Activated naive CD8-positive, alpha-beta T cell treated with anti-CD3 and anti-CD28 coated beads for 36 hours (primary cell): ENCODE measurements at regions not wholly inside any gene's neighbourhood (a gene's known extent, or its start where the extent isn't known, plus 50 kb on each side); places are given as distances from the start of the nearest gene placed in this dataset.

Experiments
- DNase-seq: peaks from one replicate; pipeline ENCODE4 v3.0.0; 2021
- H3K27ac Mint-ChIP-seq: one replicate; pipeline ENCODE4 v1.8.0; 2022; ENCODE audit warnings: mild to moderate bottlenecking, moderate library complexity, mixed read lengths
- H3K27me3 Mint-ChIP-seq: one replicate; pipeline ENCODE4 v1.8.0; 2022; ENCODE audit warnings: mild to moderate bottlenecking, mixed read lengths
- H3K36me3 Mint-ChIP-seq: one replicate; pipeline ENCODE4 v1.8.0; 2021; ENCODE audit warnings: mild to moderate bottlenecking, mixed read lengths
- H3K4me1 Mint-ChIP-seq: one replicate; pipeline ENCODE4 v1.8.0; 2021; ENCODE audit warnings: mixed read lengths
- H3K4me3 Mint-ChIP-seq: one replicate; pipeline ENCODE4 v1.8.0; 2022; ENCODE audit warnings: mild to moderate bottlenecking, moderate library complexity, mixed read lengths
- H3K9me3 Mint-ChIP-seq: one replicate; pipeline ENCODE4 v1.8.0; 2022; ENCODE audit warnings: mixed read lengths

GRCh38 chr4:60096676-60097075 lies 1103.5 kb upstream of the ADGRL3 start:
- Mint-ChIP-seq H3K36me3 (no peaks in the 10 kb centered on the region), H3K4me1 (no peaks in the 10 kb centered on the region), H3K9me3 (peaks cover 1% of the 10 kb centered on the region), H3K4me3 (no peak overlapping the region), H3K27ac (no peak overlapping the region), H3K27me3 (no peaks in the 10 kb centered on the region)
- no peak for DNase-seq

DNA sequence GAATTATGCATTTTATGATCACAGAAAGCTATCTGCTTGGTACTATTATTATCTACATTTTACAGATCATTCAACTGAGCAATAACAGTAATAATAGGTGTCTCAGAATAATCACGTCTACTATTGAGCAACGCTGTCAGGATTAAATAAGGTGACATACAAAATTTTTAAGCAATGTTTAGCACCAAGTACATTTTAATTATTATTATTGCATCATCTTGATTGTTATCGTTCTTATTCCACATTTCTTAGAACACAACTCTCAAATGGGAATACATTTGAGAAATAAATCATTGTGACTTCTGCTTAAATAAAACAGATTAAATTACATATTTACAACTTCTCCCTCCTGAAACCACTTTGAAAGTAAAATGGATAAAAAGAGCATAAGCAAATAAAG lies 1083.5 kb upstream of the ADGRL3 start:
- Mint-ChIP-seq H3K27ac (no peak overlapping the region), H3K4me3 (no peak overlapping the region), H3K27me3 (no peaks in the 10 kb centered on the region), H3K36me3 (no peaks in the 10 kb centered on the region), H3K9me3 (peaks cover 3% of the 10 kb centered on the region), H3K4me1 (no peaks in the 10 kb centered on the region)
- DNase-seq: no peak

DNA sequence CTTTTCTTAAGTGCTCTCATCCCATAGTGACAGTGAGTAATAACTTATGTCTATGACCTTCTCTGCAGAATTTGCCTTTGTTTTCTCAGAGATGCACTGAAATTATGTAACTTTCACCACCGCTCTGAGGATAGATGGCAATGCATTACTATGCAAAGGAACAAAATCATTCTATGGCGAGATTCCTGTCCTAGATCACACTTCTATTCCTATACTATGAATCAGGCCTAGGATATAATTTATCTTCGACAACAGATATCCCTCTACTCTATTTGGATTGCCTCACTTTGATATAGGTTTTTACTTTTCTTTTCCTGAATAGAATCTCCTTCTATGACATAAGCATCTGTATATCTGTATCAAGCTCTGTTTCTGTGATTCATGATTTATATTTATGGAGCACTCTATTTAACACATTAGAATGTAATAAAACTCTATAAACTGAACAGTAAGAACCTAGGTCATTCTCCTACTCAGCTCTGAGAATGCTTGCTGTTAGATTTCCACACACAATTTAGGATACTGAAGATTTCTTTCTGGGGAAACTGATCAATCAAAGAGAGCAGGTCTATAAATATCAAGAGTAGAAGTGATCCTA lies 1082.3 kb upstream of the ADGRL3 start:
- no peak overlapping the region for H3K27ac Mint-ChIP-seq
- H3K4me1 Mint-ChIP-seq: no peaks in the 10 kb centered on the region
- no peak overlapping the region for H3K4me3 Mint-ChIP-seq
- no peaks in the 10 kb centered on the region for H3K27me3 Mint-ChIP-seq
- DNase-seq: no peak
- peaks cover 3% of the 10 kb centered on the region for H3K9me3 Mint-ChIP-seq
- no peaks in the 10 kb centered on the region for H3K36me3 Mint-ChIP-seq

DNA sequence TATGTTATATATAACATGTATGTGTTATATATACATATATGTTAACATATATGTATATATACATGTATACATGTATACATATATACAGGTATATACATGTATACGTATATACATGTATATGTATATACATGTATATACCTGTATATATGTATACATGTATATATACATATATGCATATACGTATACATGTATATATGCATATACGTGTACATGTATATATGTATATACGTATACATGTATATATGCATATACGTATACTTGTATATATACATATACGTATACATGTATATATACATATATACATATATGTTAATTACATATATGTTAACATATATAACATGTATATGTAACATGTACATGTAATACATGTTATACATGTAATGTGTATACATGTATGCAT lies 1077.3 kb upstream of the ADGRL3 start:
- H3K4me3 Mint-ChIP-seq: no peak overlapping the region
- no peak overlapping the region for H3K27ac Mint-ChIP-seq
- H3K9me3 Mint-ChIP-seq: no peaks in the 10 kb centered on the region
- no peaks in the 10 kb centered on the region for H3K36me3 Mint-ChIP-seq
- DNase-seq: no peak
- H3K4me1 Mint-ChIP-seq: no peaks in the 10 kb centered on the region
- H3K27me3 Mint-ChIP-seq: no peaks in the 10 kb centered on the region

- Mint-ChIP-seq H3K27ac (no peak overlapping the region), H3K36me3 (no peaks in the 10 kb centered on the region), H3K4me3 (no peak overlapping the region), H3K4me1 (no peaks in the 10 kb centered on the region), H3K27me3 (no peaks in the 10 kb centered on the region), H3K9me3 (no peaks in the 10 kb centered on the region)
- DNase-seq: no peak
Observed at GRCh38 chr4:60128888-60129287, 1071.2 kb upstream of the ADGRL3 start.

DNA sequence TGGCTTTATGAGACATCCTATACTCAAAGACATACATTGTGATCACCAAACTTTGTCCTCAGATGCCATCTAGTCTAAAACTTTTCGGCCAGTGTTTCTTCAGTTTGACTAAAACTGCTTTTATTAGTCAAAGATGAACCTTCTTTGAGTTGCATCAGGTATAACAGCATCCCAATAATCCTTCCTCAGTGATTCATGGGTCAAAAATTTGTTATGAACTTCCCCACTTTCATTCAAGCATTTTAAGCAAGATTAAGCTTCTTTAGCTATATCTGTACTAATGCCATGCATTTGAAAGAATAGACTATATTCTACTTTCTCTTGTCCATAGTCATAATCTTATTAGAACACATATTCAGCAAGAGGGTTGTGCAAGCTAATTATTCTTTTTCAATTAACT lies 1070.4 kb upstream of the ADGRL3 start:
- H3K27me3 Mint-ChIP-seq: no peaks in the 10 kb centered on the region
- H3K4me1 Mint-ChIP-seq: no peaks in the 10 kb centered on the region
- H3K27ac Mint-ChIP-seq: no peak overlapping the region
- H3K9me3 Mint-ChIP-seq: no peaks in the 10 kb centered on the region
- no peaks in the 10 kb centered on the region for H3K36me3 Mint-ChIP-seq
- DNase-seq: no peak
- H3K4me3 Mint-ChIP-seq: no peak overlapping the region

DNA sequence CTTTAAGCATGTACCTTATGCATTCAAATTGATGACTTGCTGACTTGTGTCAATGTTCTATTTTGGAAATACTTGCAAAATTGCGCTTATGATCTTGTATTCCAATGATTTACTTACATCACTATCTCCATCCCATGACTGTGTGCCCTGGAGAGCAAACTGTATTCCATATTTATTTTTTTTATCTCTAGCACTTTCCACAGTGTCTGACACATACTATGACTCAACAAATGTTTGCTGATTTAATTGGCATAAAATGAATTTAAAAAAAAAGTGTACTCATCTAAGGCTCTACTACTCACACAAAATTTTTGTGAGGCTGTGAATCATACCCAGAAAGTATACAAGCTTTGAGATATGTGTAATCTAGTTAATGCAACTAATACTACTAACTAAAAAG lies 1066.8 kb upstream of the ADGRL3 start:
- no peak overlapping the region for H3K27ac Mint-ChIP-seq
- H3K4me3 Mint-ChIP-seq: no peak overlapping the region
- no peaks in the 10 kb centered on the region for H3K4me1 Mint-ChIP-seq
- no peaks in the 10 kb centered on the region for H3K36me3 Mint-ChIP-seq
- no peaks in the 10 kb centered on the region for H3K9me3 Mint-ChIP-seq
- DNase-seq: no peak
- H3K27me3 Mint-ChIP-seq: no peaks in the 10 kb centered on the region

DNA sequence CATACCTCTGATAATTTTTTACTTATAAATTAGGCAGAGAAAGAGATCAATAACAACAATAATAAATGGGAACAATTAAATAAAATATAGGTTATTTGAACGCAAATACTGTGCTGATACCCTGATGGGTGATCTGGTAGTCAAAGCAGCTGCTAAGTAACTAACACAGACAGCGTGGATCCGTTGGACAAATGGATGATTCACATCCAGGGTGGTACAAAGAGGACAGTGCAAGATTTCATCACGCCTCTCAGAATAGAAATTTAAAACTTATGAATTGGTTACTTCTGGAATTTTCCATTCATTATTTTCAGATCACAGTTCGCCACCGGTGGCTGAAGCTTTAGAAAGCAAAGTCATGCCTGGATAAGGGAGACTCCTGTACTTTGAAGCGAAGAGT lies 1066.0 kb upstream of the ADGRL3 start:
- Mint-ChIP-seq H3K36me3 (no peaks in the 10 kb centered on the region), H3K9me3 (no peaks in the 10 kb centered on the region), H3K4me3 (no peak overlapping the region), H3K27ac (no peak overlapping the region), H3K27me3 (no peaks in the 10 kb centered on the region), H3K4me1 (no peaks in the 10 kb centered on the region)
- no peak for DNase-seq

- no peak overlapping the region for H3K27ac Mint-ChIP-seq
- no peaks in the 10 kb centered on the region for H3K36me3 Mint-ChIP-seq
- peaks cover 15% of the 10 kb centered on the region for H3K9me3 Mint-ChIP-seq
- DNase-seq: no peak
- no peaks in the 10 kb centered on the region for H3K27me3 Mint-ChIP-seq
- no peak overlapping the region for H3K4me3 Mint-ChIP-seq
- no peaks in the 10 kb centered on the region for H3K4me1 Mint-ChIP-seq
Observed at GRCh38 chr4:60155088-60155487, 1045.0 kb upstream of the ADGRL3 start.

DNA sequence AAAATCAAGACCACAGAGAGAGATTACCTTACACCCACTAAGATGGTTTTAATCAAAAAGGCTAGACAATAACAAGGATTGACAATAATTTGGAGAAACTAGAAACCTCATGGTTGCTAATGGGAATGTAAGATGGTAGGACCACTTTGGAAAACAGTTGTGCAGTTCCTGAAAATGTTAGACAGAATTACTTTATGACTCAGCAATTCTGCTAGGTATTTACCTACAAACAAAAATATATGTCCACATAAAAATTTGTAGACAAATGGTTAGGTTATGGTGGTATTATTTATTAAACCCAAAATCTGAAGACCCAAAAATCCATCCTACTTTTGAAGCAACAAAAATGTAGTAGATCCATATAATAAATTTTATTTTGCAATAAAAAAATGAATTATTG lies 1027.0 kb upstream of the ADGRL3 start:
- Mint-ChIP-seq H3K4me1 (no peaks in the 10 kb centered on the region), H3K27ac (no peak overlapping the region), H3K36me3 (no peaks in the 10 kb centered on the region), H3K4me3 (no peak overlapping the region), H3K27me3 (no peaks in the 10 kb centered on the region), H3K9me3 (peaks cover 4% of the 10 kb centered on the region)
- no peak for DNase-seq

GRCh38 chr4:60173718-60174117 lies 1026.4 kb upstream of the ADGRL3 start:
- DNase-seq: no peak
- Mint-ChIP-seq H3K27me3 (no peaks in the 10 kb centered on the region), H3K36me3 (no peaks in the 10 kb centered on the region), H3K4me1 (no peaks in the 10 kb centered on the region), H3K4me3 (no peak overlapping the region), H3K27ac (no peak overlapping the region), H3K9me3 (peaks cover 1% of the 10 kb centered on the region)

DNA sequence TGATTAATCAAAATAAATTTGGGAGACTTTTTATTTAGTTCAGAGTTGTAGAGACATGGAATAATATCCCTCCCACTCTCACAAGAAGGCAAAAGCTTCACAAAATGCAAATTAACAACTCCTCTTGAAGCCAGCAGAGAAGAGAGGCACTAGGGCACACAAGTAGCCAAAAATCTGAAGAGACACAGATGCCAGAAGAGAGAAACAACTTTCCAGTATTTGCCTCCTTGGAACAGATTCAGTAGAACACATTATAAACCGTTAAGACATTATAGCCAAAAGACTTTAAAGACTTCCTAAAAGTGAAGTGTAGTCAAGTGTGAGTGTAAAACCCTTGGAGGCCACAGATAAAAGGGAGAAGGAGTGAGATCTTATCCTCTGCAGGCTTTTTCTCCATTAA lies 1024.9 kb upstream of the ADGRL3 start:
- no peak for DNase-seq
- peaks cover 1% of the 10 kb centered on the region for H3K9me3 Mint-ChIP-seq
- H3K27me3 Mint-ChIP-seq: no peaks in the 10 kb centered on the region
- no peak overlapping the region for H3K4me3 Mint-ChIP-seq
- H3K36me3 Mint-ChIP-seq: no peaks in the 10 kb centered on the region
- no peaks in the 10 kb centered on the region for H3K4me1 Mint-ChIP-seq
- no peak overlapping the region for H3K27ac Mint-ChIP-seq

GRCh38 chr4:60187428-60187827 lies 1012.7 kb upstream of the ADGRL3 start:
- DNase-seq: no peak
- H3K27me3 Mint-ChIP-seq: no peaks in the 10 kb centered on the region
- no peak overlapping the region for H3K27ac Mint-ChIP-seq
- H3K36me3 Mint-ChIP-seq: no peaks in the 10 kb centered on the region
- no peak overlapping the region for H3K4me3 Mint-ChIP-seq
- peaks cover 24% of the 10 kb centered on the region for H3K9me3 Mint-ChIP-seq
- H3K4me1 Mint-ChIP-seq: no peaks in the 10 kb centered on the region

GRCh38 chr4:60189286-60189685 lies 1010.8 kb upstream of the ADGRL3 start:
- Mint-ChIP-seq H3K9me3 (peaks cover 27% of the 10 kb centered on the region), H3K4me1 (no peaks in the 10 kb centered on the region), H3K27ac (no peak overlapping the region), H3K27me3 (no peaks in the 10 kb centered on the region), H3K36me3 (no peaks in the 10 kb centered on the region), H3K4me3 (no peak overlapping the region)
- no peak for DNase-seq

DNA sequence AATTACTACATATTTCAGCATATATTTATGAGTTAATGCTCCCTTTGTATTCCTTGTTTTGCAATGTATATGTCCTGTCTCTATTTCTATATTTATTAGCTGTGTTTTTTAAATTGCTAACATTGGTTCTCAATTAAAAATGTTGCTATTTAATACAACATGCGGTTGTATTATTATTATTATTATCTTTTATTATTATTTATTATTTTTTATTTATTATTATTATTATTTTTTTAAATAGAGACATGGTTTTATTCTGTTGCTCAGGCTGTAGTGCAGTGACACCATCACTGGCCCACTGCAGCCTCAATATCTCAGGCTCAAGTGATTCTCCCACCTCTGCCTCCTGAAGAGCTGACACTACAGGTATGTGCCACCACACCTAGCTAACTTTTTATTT lies 1005.9 kb upstream of the ADGRL3 start:
- no peaks in the 10 kb centered on the region for H3K36me3 Mint-ChIP-seq
- H3K4me3 Mint-ChIP-seq: no peak overlapping the region
- H3K9me3 Mint-ChIP-seq: peaks cover 20% of the 10 kb centered on the region
- no peaks in the 10 kb centered on the region for H3K4me1 Mint-ChIP-seq
- H3K27me3 Mint-ChIP-seq: no peaks in the 10 kb centered on the region
- no peak for DNase-seq
- H3K27ac Mint-ChIP-seq: no peak overlapping the region

DNA sequence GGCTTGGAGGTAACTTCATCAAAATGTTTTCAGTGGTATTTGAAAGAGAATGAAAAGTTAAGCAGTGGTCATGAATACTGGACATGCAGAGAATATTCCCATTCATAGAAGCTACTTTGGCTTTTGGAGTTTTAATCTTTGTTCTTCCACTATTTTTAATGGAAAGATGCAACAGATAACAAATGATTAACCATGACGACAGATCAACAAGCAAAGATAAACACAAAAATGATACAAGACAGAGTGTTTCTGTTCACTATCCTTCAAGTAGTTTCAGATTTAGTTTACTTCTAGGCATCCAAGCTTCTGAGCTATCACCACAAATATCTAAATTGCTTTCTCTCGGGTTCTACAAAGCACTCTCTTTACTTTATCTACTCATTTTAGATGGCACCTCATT lies 1004.9 kb upstream of the ADGRL3 start:
- Mint-ChIP-seq H3K27ac (no peak overlapping the region), H3K27me3 (no peaks in the 10 kb centered on the region)

More for the DNA sequence above, 1004.9 kb upstream of the ADGRL3 start:
- DNase-seq: no peak
- Mint-ChIP-seq H3K4me1 (no peaks in the 10 kb centered on the region), H3K9me3 (peaks cover 16% of the 10 kb centered on the region), H3K36me3 (no peaks in the 10 kb centered on the region), H3K4me3 (no peak overlapping the region)
